ENCODE measurements at regions not wholly inside any gene's neighbourhood (a gene's known extent, or its start where the extent isn't known, plus 50 kb on each side); places are given as distances from the start of the nearest gene placed in this dataset.
"Not testable (repeated sequence)": the region's sequence is repeated elsewhere in the genome, so short reads cannot be mapped to it uniquely, and the experiment has no call there.

DNA sequence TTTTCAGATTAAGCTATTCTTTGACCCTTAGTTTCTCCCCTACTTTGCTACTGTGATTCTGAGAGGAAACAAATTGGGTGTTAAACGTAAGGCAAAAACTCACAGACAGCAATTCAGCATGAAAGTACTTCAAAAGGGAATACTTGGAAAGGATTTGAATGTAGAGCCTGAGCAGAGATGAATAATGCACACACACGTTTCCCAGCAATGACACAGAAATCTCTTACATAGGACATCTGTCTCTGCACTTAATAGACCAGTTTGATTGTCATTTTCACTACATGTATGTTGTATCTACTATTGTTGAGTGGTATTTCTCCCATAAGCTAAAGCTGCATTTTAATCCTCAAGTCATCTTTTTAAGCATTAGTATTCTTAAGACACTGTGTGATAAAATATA lies 166.1 kb upstream of the TEX13C start:
- H2AFZ ChIP-seq (ENCODE audit: insufficient read depth, low read depth, low read length, poor library complexity, severe bottlenecking): no peak overlapping the region

DNA sequence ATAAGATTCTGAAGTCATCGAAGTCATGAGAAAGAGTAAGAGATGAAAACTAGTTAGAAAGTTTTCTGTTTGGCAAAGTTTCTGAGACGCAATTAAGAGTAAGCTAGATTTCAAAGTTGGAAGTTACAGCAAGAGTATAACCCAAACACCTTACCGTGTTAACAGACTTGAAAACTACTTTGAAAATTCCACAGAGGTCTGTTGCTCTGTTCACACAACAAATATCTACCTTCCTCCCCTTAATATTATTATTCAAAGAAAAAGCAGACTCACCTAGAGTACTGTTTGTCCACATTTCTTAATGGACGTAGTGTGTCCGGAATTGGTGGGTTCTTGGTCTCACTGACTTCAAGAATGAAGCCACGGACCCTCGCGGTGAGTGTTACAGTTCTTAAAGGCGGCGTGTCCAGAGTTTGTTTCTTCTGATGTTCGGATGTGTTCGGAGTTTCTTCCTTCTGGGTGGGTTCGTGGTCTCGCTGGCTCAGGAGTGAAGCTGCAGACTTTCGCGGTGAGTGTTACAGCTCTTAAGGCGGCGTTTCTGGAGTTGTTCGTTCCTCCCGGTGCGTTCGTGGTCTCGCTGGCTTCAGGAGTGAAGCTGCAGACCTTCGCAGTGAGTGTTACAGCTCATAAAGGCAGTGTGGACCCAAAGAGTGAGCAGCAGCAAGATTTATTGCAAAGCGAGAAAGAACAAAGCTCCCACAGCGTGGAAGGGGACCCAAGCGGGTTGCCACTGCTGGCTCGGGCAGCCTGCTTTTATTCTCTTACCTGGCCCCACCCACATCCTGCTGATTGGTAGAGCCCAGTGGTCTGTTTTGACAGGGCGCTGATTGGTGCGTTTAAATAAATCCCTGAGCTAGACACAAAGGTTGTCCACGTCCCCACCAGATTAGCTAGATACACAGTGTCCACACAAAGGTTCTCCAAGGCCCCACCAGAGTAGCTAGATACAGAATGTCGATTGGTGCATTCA lies 165.1 kb upstream of the TEX13C start:
- CTCF ChIA-PET; H3K79me2 ChIP-seq (ENCODE audit: control insufficient read depth, insufficient read depth, low read length); H3K27ac Mint-ChIP-seq; H2AFZ ChIP-seq (ENCODE audit: insufficient read depth, low read depth, low read length, poor library complexity, severe bottlenecking); DNase-seq; intact Hi-C loops (cut with micrococcal nuclease); H3K27ac ChIP-seq (ENCODE audit: low read length in 2 of 2); POLR2A ChIA-PET; H3K4me3 ChIP-seq (ENCODE audit: control extremely low read depth in 1 of 5, extremely low read depth in 1 of 5, insufficient read depth in 1 of 5, low read depth in 2 of 5, low read length in 4 of 5); H3K27me3 ChIP-seq (replicated peaks in 1 of 4; ENCODE audit: control extremely low read depth in 1 of 4, control insufficient read depth in 3 of 4, insufficient read depth in 4 of 4, low read length in 3 of 4); H3K9me3 ChIP-seq (ENCODE audit: control extremely low read depth in 1 of 3, control insufficient read depth in 2 of 3, insufficient read depth in 1 of 3, low read length in 2 of 3); H4K20me1 ChIP-seq (ENCODE audit: control insufficient read depth, insufficient read depth, low read length, poor library complexity, severe bottlenecking); H3K9me3 Mint-ChIP-seq (ENCODE audit: insufficient read depth); H3K9ac ChIP-seq (ENCODE audit: low read length); H3K4me1 ChIP-seq (ENCODE audit: control insufficient read depth in 2 of 2, insufficient read depth in 2 of 2, low read length in 2 of 2); H3K27me3 Mint-ChIP-seq; H3K4me2 ChIP-seq (replicated peaks; ENCODE audit: low read depth, low read length, poor library complexity, severe bottlenecking); H3K4me3 Mint-ChIP-seq; ATAC-seq (ENCODE audit: low read depth); H3K36me3 ChIP-seq (replicated peaks in 1 of 2; ENCODE audit: control extremely low read depth in 1 of 2, control insufficient read depth in 1 of 2, extremely low read depth in 1 of 2, insufficient read depth in 2 of 2, low read length in 1 of 2); H3K4me1 Mint-ChIP-seq: not testable (repeated sequence)
- 96% methylated on average over 13 of the region's 32 CpGs for WGBS (ENCODE audit: insufficient coverage)

More for the DNA sequence above, 166.1 kb upstream of the TEX13C start:
- Mint-ChIP-seq H3K27me3 (no peaks in the 10 kb centered on the region), H3K4me3 (no peak overlapping the region), H3K4me1 (no peaks in the 10 kb centered on the region), H3K9me3 (ENCODE audit: insufficient read depth) (no peaks in the 10 kb centered on the region), H3K27ac (no peak overlapping the region)
- Histone ChIP-seq H3K4me2 (replicated peaks; ENCODE audit: low read depth, low read length, poor library complexity, severe bottlenecking) (no peak overlapping the region), H3K27ac (ENCODE audit: low read length in 2 of 2) (no peak overlapping the region), H3K9me3 (ENCODE audit: control extremely low read depth in 1 of 3, control insufficient read depth in 2 of 3, insufficient read depth in 1 of 3, low read length in 2 of 3) (no peaks in the 10 kb centered on the region), H3K79me2 (ENCODE audit: control insufficient read depth, insufficient read depth, low read length) (no peaks in the 10 kb centered on the region), H3K36me3 (replicated peaks in 1 of 2; ENCODE audit: control extremely low read depth in 1 of 2, control insufficient read depth in 1 of 2, extremely low read depth in 1 of 2, insufficient read depth in 2 of 2, low read length in 1 of 2) (no peaks in the 10 kb centered on the region), H3K9ac (ENCODE audit: low read length) (no peak overlapping the region), H3K4me1 (ENCODE audit: control insufficient read depth in 2 of 2, insufficient read depth in 2 of 2, low read length in 2 of 2) (no peaks in the 10 kb centered on the region), H3K4me3 (ENCODE audit: control extremely low read depth in 1 of 5, extremely low read depth in 1 of 5, insufficient read depth in 1 of 5, low read depth in 2 of 5, low read length in 4 of 5) (no peak overlapping the region), H4K20me1 (ENCODE audit: control insufficient read depth, insufficient read depth, low read length, poor library complexity, severe bottlenecking) (no peaks in the 10 kb centered on the region), H3K27me3 (replicated peaks in 1 of 4; ENCODE audit: control extremely low read depth in 1 of 4, control insufficient read depth in 3 of 4, insufficient read depth in 4 of 4, low read length in 3 of 4) (no peaks in the 10 kb centered on the region)
- DNase-seq: no peak
- CTCF ChIA-PET: no interaction called here
- ATAC-seq (ENCODE audit: low read depth): no peak
- WGBS (ENCODE audit: insufficient coverage): no CpG with 5 or more reads among the region's 2 CpGs
- TF ChIP-seq, protein P1, sequence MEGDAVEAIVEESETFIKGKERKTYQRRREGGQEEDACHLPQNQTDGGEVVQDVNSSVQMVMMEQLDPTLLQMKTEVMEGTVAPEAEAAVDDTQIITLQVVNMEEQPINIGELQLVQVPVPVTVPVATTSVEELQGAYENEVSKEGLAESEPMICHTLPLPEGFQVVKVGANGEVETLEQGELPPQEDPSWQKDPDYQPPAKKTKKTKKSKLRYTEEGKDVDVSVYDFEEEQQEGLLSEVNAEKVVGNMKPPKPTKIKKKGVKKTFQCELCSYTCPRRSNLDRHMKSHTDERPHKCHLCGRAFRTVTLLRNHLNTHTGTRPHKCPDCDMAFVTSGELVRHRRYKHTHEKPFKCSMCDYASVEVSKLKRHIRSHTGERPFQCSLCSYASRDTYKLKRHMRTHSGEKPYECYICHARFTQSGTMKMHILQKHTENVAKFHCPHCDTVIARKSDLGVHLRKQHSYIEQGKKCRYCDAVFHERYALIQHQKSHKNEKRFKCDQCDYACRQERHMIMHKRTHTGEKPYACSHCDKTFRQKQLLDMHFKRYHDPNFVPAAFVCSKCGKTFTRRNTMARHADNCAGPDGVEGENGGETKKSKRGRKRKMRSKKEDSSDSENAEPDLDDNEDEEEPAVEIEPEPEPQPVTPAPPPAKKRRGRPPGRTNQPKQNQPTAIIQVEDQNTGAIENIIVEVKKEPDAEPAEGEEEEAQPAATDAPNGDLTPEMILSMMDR (IDR thresholded peaks at IDR 0.05): no peak
- no peak for TF ChIP-seq EZH2 (IDR thresholded peaks at IDR 0.05; ENCODE audit: borderline replicate concordance, insufficient read depth, low read depth, low read length, poor library complexity, severe bottlenecking)
- intact Hi-C loops (cut with micrococcal nuclease): no loop called here
- POLR2A ChIA-PET: no interaction called here

DNA sequence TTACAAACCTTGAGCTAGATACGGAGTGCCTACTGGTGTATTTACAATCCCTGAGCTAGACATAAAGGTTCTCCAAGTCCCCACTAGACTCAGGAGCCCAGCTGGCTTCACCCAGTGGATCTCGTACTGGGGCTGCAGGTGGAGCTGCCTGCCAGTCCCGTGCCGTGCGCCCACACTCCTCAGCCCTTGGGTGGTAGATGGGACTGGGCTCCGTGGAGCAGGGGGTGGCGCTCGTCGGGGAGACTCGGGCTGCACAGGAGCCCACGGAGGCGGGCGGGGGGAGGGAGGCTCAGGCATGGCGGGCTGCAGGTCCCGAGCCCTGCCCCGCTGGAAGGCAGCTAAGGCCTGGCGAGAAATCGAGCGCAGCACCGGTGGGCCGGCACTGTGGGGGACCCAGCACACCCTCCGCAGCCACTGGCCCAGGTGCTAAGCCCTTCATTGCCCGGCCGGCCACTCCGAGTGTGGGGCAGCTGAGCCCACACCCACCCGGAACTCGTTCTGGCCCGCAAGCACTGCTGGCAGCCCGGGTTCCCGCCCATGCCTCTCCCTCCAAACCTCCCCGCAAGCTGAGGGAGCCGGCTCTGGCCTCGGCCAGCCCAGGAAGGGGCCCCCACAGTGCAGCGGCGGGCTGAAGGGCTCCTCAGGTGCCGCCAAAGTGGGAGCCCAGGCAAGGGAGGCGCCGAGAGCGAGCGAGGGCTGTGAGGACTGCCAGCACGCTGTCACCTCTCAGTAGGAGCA lies 164.2 kb upstream of the TEX13C start:
- H3K27ac ChIP-seq (ENCODE audit: low read length in 2 of 2); H3K27me3 ChIP-seq (replicated peaks in 1 of 4; ENCODE audit: control extremely low read depth in 1 of 4, control insufficient read depth in 3 of 4, insufficient read depth in 4 of 4, low read length in 3 of 4); H3K27me3 Mint-ChIP-seq; H3K9me3 Mint-ChIP-seq (ENCODE audit: insufficient read depth); ATAC-seq (ENCODE audit: low read depth); H3K4me1 ChIP-seq (ENCODE audit: control insufficient read depth in 2 of 2, insufficient read depth in 2 of 2, low read length in 2 of 2); DNase-seq; H3K27ac Mint-ChIP-seq; H2AFZ ChIP-seq (ENCODE audit: insufficient read depth, low read depth, low read length, poor library complexity, severe bottlenecking); H3K9ac ChIP-seq (ENCODE audit: low read length); H3K36me3 ChIP-seq (replicated peaks in 1 of 2; ENCODE audit: control extremely low read depth in 1 of 2, control insufficient read depth in 1 of 2, extremely low read depth in 1 of 2, insufficient read depth in 2 of 2, low read length in 1 of 2); CTCF ChIA-PET; H3K4me2 ChIP-seq (replicated peaks; ENCODE audit: low read depth, low read length, poor library complexity, severe bottlenecking); H3K4me3 ChIP-seq (ENCODE audit: control extremely low read depth in 1 of 5, extremely low read depth in 1 of 5, insufficient read depth in 1 of 5, low read depth in 2 of 5, low read length in 4 of 5); POLR2A ChIA-PET; H3K4me3 Mint-ChIP-seq; H3K4me1 Mint-ChIP-seq; H4K20me1 ChIP-seq (ENCODE audit: control insufficient read depth, insufficient read depth, low read length, poor library complexity, severe bottlenecking); intact Hi-C loops (cut with micrococcal nuclease); H3K9me3 ChIP-seq (ENCODE audit: control extremely low read depth in 1 of 3, control insufficient read depth in 2 of 3, insufficient read depth in 1 of 3, low read length in 2 of 3); H3K79me2 ChIP-seq (ENCODE audit: control insufficient read depth, insufficient read depth, low read length): not testable (repeated sequence)
- 97% methylated on average over 18 of the region's 41 CpGs for whole genome bisulfite sequencing (ENCODE audit: insufficient coverage)
